ENCODE measurements at regions not wholly inside any gene's neighbourhood (a gene's known extent, or its start where the extent isn't known, plus 50 kb on each side); places are given as distances from the start of the nearest gene placed in this dataset.
A peak's percentile ranks its signal among the peaks of the same experiment; 100 is the strongest.

GRCh38 chr5:54658010-54658409 lies 140.5 kb downstream of the SNX18 start:
- H3K4me3 ChIP-seq: no peak overlapping the region
- H3K4me1 ChIP-seq: peaks cover 0 to 5% of the 10 kb centered on the region in 2 donors
- H3K9me3 ChIP-seq: no peaks in the 10 kb centered on the region
- no peak for TF ChIP-seq POLR2A (IDR thresholded peaks at IDR 0.05)
- TF ChIP-seq CTCF (IDR thresholded peaks at IDR 0.05 in 4 of 5, conservative IDR thresholded peaks at IDR 0.05 in 1 of 5): no peak
- H3K27ac ChIP-seq: no peak overlapping the region
- no peaks in the 10 kb centered on the region for H3K36me3 ChIP-seq
- no peak for DNase-seq
- in situ Hi-C loops (cut with MboI; ENCODE audit: low sequenced_read_pairs in 4 of 4) (no loop called here), intact Hi-C loops (cut with DNase I; ENCODE audit: low total_unique reads) (loop anchor here (5.0 kb wide), 1 partner anchor 141 kb away; the partner anchor contains the start of gene SNX18)
- no peaks in the 10 kb centered on the region for H3K27me3 ChIP-seq
- ATAC-seq: peak in 1 of 2 donors; percentile 66

GRCh38 chr5:54656261-54656728 lies 138.7 kb downstream of the SNX18 start:
- H3K27me3 ChIP-seq: no peaks in the 10 kb centered on the region
- peaks cover 0 to 5% of the 10 kb centered on the region in 2 donors for H3K4me1 ChIP-seq
- ATAC-seq (peak; percentile 55 to 63), DNase-seq (peak in 1 of 2 donors; percentile 33)
- no peaks in the 10 kb centered on the region for H3K36me3 ChIP-seq
- no peaks in the 10 kb centered on the region for H3K9me3 ChIP-seq
- intact Hi-C loops (cut with DNase I; ENCODE audit: low total_unique reads) (loop anchor here (5.0 kb wide), 1 partner anchor 139 kb away; the partner anchor contains the start of gene SNX18), in situ Hi-C loops (cut with MboI; ENCODE audit: low sequenced_read_pairs in 4 of 4) (no loop called here)
- no peak overlapping the region for H3K4me3 ChIP-seq
- no peak overlapping the region for H3K27ac ChIP-seq
- TF ChIP-seq POLR2A (IDR thresholded peaks at IDR 0.05): no peak
- no peak for TF ChIP-seq CTCF (IDR thresholded peaks at IDR 0.05 in 4 of 5, conservative IDR thresholded peaks at IDR 0.05 in 1 of 5)

GRCh38 chr5:54655761-54656160 lies 138.2 kb downstream of the SNX18 start:
- H3K27ac ChIP-seq: no peak overlapping the region
- in situ Hi-C loops (cut with MboI; ENCODE audit: low sequenced_read_pairs in 4 of 4): no loop called here

GRCh38 chr5:54655266-54655665 lies 137.7 kb downstream of the SNX18 start:
- H3K4me3 ChIP-seq: no peak overlapping the region
- intact Hi-C loops (cut with DNase I; ENCODE audit: low total_unique reads) (loop anchor here (5.0 kb wide), 1 partner anchor 138 kb away; the partner anchor contains the start of gene SNX18), in situ Hi-C loops (cut with MboI; ENCODE audit: low sequenced_read_pairs in 4 of 4) (no loop called here)
- ATAC-seq (no peak), DNase-seq (no peak)
- H3K9me3 ChIP-seq: no peaks in the 10 kb centered on the region
- no peaks in the 10 kb centered on the region for H3K27me3 ChIP-seq
- H3K27ac ChIP-seq: no peak overlapping the region
- H3K36me3 ChIP-seq: no peaks in the 10 kb centered on the region
- TF ChIP-seq CTCF (IDR thresholded peaks at IDR 0.05 in 4 of 5, conservative IDR thresholded peaks at IDR 0.05 in 1 of 5) (no peak), POLR2A (IDR thresholded peaks at IDR 0.05) (no peak)
- peaks cover 0 to 5% of the 10 kb centered on the region in 2 donors for H3K4me1 ChIP-seq

More at GRCh38 chr5:54655761-54656160, 138.2 kb downstream of the SNX18 start:
- DNase-seq: no peak
- intact Hi-C loops (cut with DNase I; ENCODE audit: low total_unique reads): loop anchor here (5.0 kb wide), 1 partner anchor 138 kb away; the partner anchor contains the start of gene SNX18
- no peak for TF ChIP-seq CTCF (IDR thresholded peaks at IDR 0.05 in 4 of 5, conservative IDR thresholded peaks at IDR 0.05 in 1 of 5)
- no peak for TF ChIP-seq POLR2A (IDR thresholded peaks at IDR 0.05)
- no peak for ATAC-seq
- H3K4me3 ChIP-seq: no peak overlapping the region
- no peaks in the 10 kb centered on the region for H3K9me3 ChIP-seq
- H3K4me1 ChIP-seq: peaks cover 0 to 5% of the 10 kb centered on the region in 2 donors
- H3K36me3 ChIP-seq: no peaks in the 10 kb centered on the region
- no peaks in the 10 kb centered on the region for H3K27me3 ChIP-seq
